ENCODE measurements at regions not wholly inside any gene's neighbourhood (a gene's known extent, or its start where the extent isn't known, plus 50 kb on each side); places are given as distances from the start of the nearest gene placed in this dataset.

GRCh38 chr7:125256446-125256845 is 326.8 kb upstream of the POT1 start:
- no peak overlapping the region for H3K4me3 ChIP-seq (ENCODE audit: low read depth, poor library complexity, severe bottlenecking)
- TF ChIP-seq CTCF (IDR thresholded peaks at IDR 0.05) (no peak), POLR2A (IDR thresholded peaks at IDR 0.05) (no peak)
- no peak for DNase-seq (ENCODE audit: low spot score in 2 of 2)
- WGBS, 2 donors = 55 to 59% methylated on average over 2 of the region's 2 CpGs
- intact Hi-C loops (cut with DNase I; ENCODE audit: low total_unique reads) = no loop called here

GRCh38 chr7:125255810-125256209 is 326.2 kb upstream of the POT1 start:
- WGBS, 2 donors = 63 to 70% methylated on average over 3 of the region's 3 CpGs
- intact Hi-C loops (cut with DNase I; ENCODE audit: low total_unique reads) = no loop called here
- no peak for TF ChIP-seq CTCF (IDR thresholded peaks at IDR 0.05)
- no peak for TF ChIP-seq POLR2A (IDR thresholded peaks at IDR 0.05)

GRCh38 chr7:125254566-125254965 is 324.9 kb upstream of the POT1 start:
- no peak overlapping the region for H3K4me3 ChIP-seq (ENCODE audit: low read depth, poor library complexity, severe bottlenecking)
- TF ChIP-seq CTCF (IDR thresholded peaks at IDR 0.05) (no peak), POLR2A (IDR thresholded peaks at IDR 0.05) (no peak)
- no peak for DNase-seq (ENCODE audit: low spot score in 2 of 2)
- 59 to 68% methylated on average over 1 of the region's 1 CpG for WGBS, 2 donors
- intact Hi-C loops (cut with DNase I; ENCODE audit: low total_unique reads) = no loop called here

More at GRCh38 chr7:125255810-125256209, 326.2 kb upstream of the POT1 start:
- H3K4me3 ChIP-seq (ENCODE audit: low read depth, poor library complexity, severe bottlenecking) = no peak overlapping the region
- DNase-seq (ENCODE audit: low spot score in 2 of 2) = no peak

- H3K4me3 ChIP-seq (ENCODE audit: low read depth, poor library complexity, severe bottlenecking) = no peak overlapping the region
- WGBS, 2 donors = 48 to 59% methylated on average over 3 of the region's 3 CpGs
- no peak for DNase-seq (ENCODE audit: low spot score in 2 of 2)
- intact Hi-C loops (cut with DNase I; ENCODE audit: low total_unique reads) = no loop called here
- TF ChIP-seq CTCF (IDR thresholded peaks at IDR 0.05) = no peak
- TF ChIP-seq POLR2A (IDR thresholded peaks at IDR 0.05) = no peak
Measured at GRCh38 chr7:125253452-125254190, 324.0 kb upstream of the POT1 start.

- no peak for TF ChIP-seq CTCF (IDR thresholded peaks at IDR 0.05)
- TF ChIP-seq POLR2A (IDR thresholded peaks at IDR 0.05) = no peak
- no peak for DNase-seq (ENCODE audit: low spot score in 2 of 2)
- no peak overlapping the region for H3K4me3 ChIP-seq (ENCODE audit: low read depth, poor library complexity, severe bottlenecking)
- 74 to 83% methylated on average over 1 of the region's 1 CpG for WGBS, 2 donors
- intact Hi-C loops (cut with DNase I; ENCODE audit: low total_unique reads) = no loop called here
Measured at GRCh38 chr7:125247514-125248098, 318.0 kb upstream of the POT1 start.
